ENCODE measurements at regions not wholly inside any gene's neighbourhood (a gene's known extent, or its start where the extent isn't known, plus 50 kb on each side); places are given as distances from the start of the nearest gene placed in this dataset.
A peak's percentile ranks its signal among the peaks of the same experiment; 100 is the strongest.
"Not testable (repeated sequence)": the region's sequence is repeated elsewhere in the genome, so short reads cannot be mapped to it uniquely, and the experiment has no call there.

DNA sequence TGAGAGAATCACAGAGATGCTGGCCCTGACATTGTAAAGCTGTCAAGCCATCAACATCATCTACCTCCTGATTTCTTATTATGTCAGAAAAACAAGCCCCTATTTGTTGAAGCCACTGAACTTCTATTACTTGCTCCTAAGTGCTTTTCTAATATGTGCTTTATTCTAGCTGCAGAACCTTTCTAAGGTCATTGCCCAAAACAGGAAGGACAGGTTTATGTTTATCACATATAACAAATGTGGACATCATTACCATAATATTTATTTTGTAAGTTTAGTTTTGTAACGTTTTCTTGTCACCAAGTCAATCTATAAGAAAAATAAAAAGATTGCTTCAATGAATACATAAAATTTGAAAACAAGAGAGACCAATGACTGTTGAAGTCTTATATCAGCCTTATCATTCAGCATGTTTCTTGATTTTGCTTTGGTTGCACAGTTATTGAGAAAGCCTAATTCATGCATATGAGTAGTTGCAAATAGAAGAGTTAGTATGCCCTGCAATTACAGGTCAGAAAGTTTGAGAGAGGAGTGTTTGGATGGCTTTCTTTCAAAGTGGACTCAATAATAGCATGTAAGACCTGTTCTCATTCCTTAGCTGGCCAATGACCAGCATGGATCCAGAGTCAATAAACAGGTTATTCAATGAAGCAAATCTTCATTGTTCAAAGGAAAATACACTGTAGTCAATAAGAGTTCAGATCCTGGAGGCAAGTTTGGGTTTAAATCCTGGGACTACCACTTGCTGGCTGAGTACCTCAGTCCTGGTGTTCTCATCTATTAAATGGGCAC, 84.1 kb downstream of the MAB21L3 start:
- Histone ChIP-seq H3K4me1 (peaks cover 4% of the 10 kb centered on the region), H2AFZ (peak overlapping the region; percentile 35), H3K27ac (peak overlapping the region; percentile 57)

DNA sequence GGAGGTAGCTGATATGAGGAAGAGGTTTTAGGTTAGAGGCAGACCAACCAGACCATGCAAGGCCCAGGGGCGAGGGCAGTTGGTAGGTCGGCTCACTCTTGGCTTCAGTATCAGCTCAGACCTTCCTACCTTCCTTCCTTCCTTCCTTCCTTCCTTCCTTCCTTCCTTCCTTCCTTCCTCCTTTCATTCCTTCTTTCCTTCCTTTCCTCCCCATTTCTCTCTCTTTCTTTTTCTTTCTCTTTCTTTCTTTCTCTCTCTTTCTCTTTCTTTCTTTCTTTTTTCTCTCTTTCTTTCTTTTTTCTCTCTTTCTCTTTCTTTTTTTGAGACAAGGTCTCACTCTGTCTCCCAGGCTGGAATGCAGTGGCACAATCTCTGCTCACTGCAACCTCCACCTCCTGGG, 89.1 kb downstream of the MAB21L3 start:
- not testable (repeated sequence) for H3K27ac ChIP-seq; H3K79me2 ChIP-seq; H3K4me2 ChIP-seq (ENCODE audit: low read length); H3K27me3 ChIP-seq (ENCODE audit: control insufficient read depth, insufficient read depth, low read length); H3K9ac ChIP-seq; H3K9me3 ChIP-seq (ENCODE audit: control insufficient read depth, low read length); H3K4me3 ChIP-seq (ENCODE audit: low read depth, low read length); H3K36me3 ChIP-seq (ENCODE audit: control insufficient read depth, insufficient read depth, low read length)
- Histone ChIP-seq H3K4me1 (peaks cover 20% of the 10 kb centered on the region), H2AFZ (peak overlapping the region; percentile 38)

More for the DNA sequence above, 84.1 kb downstream of the MAB21L3 start:
- H3K27me3 ChIP-seq (ENCODE audit: control insufficient read depth, insufficient read depth, low read length): no peaks in the 10 kb centered on the region
- no peak overlapping the region for H3K4me2 ChIP-seq (ENCODE audit: low read length)
- no peak overlapping the region for H3K4me3 ChIP-seq (ENCODE audit: low read depth, low read length)
- TF ChIP-seq, protein P1, sequence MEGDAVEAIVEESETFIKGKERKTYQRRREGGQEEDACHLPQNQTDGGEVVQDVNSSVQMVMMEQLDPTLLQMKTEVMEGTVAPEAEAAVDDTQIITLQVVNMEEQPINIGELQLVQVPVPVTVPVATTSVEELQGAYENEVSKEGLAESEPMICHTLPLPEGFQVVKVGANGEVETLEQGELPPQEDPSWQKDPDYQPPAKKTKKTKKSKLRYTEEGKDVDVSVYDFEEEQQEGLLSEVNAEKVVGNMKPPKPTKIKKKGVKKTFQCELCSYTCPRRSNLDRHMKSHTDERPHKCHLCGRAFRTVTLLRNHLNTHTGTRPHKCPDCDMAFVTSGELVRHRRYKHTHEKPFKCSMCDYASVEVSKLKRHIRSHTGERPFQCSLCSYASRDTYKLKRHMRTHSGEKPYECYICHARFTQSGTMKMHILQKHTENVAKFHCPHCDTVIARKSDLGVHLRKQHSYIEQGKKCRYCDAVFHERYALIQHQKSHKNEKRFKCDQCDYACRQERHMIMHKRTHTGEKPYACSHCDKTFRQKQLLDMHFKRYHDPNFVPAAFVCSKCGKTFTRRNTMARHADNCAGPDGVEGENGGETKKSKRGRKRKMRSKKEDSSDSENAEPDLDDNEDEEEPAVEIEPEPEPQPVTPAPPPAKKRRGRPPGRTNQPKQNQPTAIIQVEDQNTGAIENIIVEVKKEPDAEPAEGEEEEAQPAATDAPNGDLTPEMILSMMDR (IDR thresholded peaks at IDR 0.05): no peak
- no peak overlapping the region for H3K9ac ChIP-seq
- H3K79me2 ChIP-seq: no peaks in the 10 kb centered on the region
- H3K9me3 ChIP-seq (ENCODE audit: control insufficient read depth, low read length): no peaks in the 10 kb centered on the region
- H3K36me3 ChIP-seq (ENCODE audit: control insufficient read depth, insufficient read depth, low read length): no peaks in the 10 kb centered on the region

GRCh38 chr1:116201911-116202310, 90.7 kb downstream of the MAB21L3 start:
- TF ChIP-seq, protein P1 (IDR thresholded peaks at IDR 0.05): no peak
- Histone ChIP-seq H2AFZ (no peak overlapping the region), H3K27me3 (ENCODE audit: control insufficient read depth, insufficient read depth, low read length) (no peaks in the 10 kb centered on the region)

GRCh38 chr1:116203181-116203723, 92.1 kb downstream of the MAB21L3 start:
- peak overlapping the region; percentile 96 for H3K27ac ChIP-seq

More at GRCh38 chr1:116201911-116202310, 90.7 kb downstream of the MAB21L3 start:
- peaks cover 20% of the 10 kb centered on the region for H3K4me1 ChIP-seq
- H3K36me3 ChIP-seq (ENCODE audit: control insufficient read depth, insufficient read depth, low read length): no peaks in the 10 kb centered on the region
- no peaks in the 10 kb centered on the region for H3K79me2 ChIP-seq
- H3K9me3 ChIP-seq (ENCODE audit: control insufficient read depth, low read length): no peaks in the 10 kb centered on the region
- H3K9ac ChIP-seq: no peak overlapping the region
- H3K27ac ChIP-seq: peak overlapping the region; percentile 96
- no peak overlapping the region for H3K4me3 ChIP-seq (ENCODE audit: low read depth, low read length)
- H3K4me2 ChIP-seq (ENCODE audit: low read length): no peak overlapping the region

GRCh38 chr1:116203920-116204319, 92.7 kb downstream of the MAB21L3 start:
- TF ChIP-seq, protein P1 (IDR thresholded peaks at IDR 0.05): no peak
- Histone ChIP-seq H3K9me3 (ENCODE audit: control insufficient read depth, low read length) (no peaks in the 10 kb centered on the region), H3K9ac (no peak overlapping the region), H3K79me2 (no peaks in the 10 kb centered on the region), H3K27ac (peak overlapping the region; percentile 96), H3K36me3 (ENCODE audit: control insufficient read depth, insufficient read depth, low read length) (no peaks in the 10 kb centered on the region), H3K4me3 (ENCODE audit: low read depth, low read length) (no peak overlapping the region), H2AFZ (peak overlapping the region; percentile 62), H3K27me3 (ENCODE audit: control insufficient read depth, insufficient read depth, low read length) (no peaks in the 10 kb centered on the region), H3K4me1 (peaks cover 20% of the 10 kb centered on the region), H3K4me2 (ENCODE audit: low read length) (no peak overlapping the region)

More at GRCh38 chr1:116203181-116203723, 92.1 kb downstream of the MAB21L3 start:
- H3K4me2 ChIP-seq (ENCODE audit: low read length): peak overlapping the region; percentile 48
- H3K36me3 ChIP-seq (ENCODE audit: control insufficient read depth, insufficient read depth, low read length): no peaks in the 10 kb centered on the region
- H3K4me3 ChIP-seq (ENCODE audit: low read depth, low read length): no peak overlapping the region
- TF ChIP-seq, protein P1 (IDR thresholded peaks at IDR 0.05): no peak
- H2AFZ ChIP-seq: peak overlapping the region; percentile 62
- H3K27me3 ChIP-seq (ENCODE audit: control insufficient read depth, insufficient read depth, low read length): no peaks in the 10 kb centered on the region
- H3K79me2 ChIP-seq: no peaks in the 10 kb centered on the region
- no peaks in the 10 kb centered on the region for H3K9me3 ChIP-seq (ENCODE audit: control insufficient read depth, low read length)
- H3K4me1 ChIP-seq: peaks cover 20% of the 10 kb centered on the region
- no peak overlapping the region for H3K9ac ChIP-seq
